NCI-H526 treated with DMSO at 0.1 percent for 48 hours (cell line): ENCODE measurements at regions not wholly inside any gene's neighbourhood (a gene's known extent, or its start where the extent isn't known, plus 50 kb on each side); places are given as distances from the start of the nearest gene placed in this dataset.
"Not testable (repeated sequence)": the region's sequence is repeated elsewhere in the genome, so short reads cannot be mapped to it uniquely, and the experiment has no call there.

Experiments
- DNase-seq: peaks from one replicate; lab custom pipeline; 2025; lab: John Stamatoyannopoulos, UW

DNA sequence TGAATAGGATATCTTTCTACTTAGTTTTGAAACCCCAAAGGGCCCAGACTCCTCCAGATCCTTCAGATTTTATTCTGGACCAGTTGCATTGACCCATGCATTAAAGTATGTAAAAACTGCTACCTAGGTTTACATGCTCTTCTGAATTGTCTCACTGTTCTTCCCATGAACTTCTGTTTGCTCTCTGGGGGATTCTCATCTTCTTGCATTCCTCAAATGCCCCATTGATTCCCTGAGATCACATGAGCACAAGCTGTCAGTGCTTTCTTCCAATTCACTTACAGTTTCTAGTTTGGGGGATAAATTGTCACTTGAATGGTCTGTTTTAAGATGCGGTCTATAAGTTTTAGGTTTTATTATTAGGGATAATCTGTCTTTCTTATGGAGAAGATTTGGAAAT is 188.9 kb upstream of the KIF2B start:
- no peak for DNase-seq

GRCh38 chr17:53631486-53631885 is 191.2 kb upstream of the KIF2B start:
- DNase-seq: no peak

- DNase-seq: no peak
Observed at GRCh38 chr17:53630638-53631037, 192.1 kb upstream of the KIF2B start.

DNA sequence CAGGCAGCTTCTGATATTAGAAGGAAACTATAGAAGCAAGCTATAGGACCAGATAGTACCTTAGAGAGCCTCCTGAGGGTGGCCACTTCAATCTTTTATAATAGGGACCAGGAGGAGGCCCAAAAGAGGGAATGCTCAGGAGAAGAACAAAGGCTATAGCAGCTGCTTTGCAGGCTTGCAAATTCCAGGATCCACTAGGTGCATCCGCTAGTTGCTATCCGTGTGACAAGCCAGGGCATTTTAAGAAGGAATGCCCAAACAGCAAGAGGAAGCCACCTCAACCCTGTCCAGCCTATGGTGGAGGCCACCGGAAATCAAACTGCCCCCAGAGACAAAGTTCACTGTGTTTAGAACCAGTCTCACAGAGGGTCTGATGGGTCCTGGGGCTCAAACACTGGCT is 192.6 kb upstream of the KIF2B start:
- no peak for DNase-seq

GRCh38 chr17:53629188-53629587 is 193.5 kb upstream of the KIF2B start:
- DNase-seq: no peak

- DNase-seq: no peak
Observed at GRCh38 chr17:53628011-53628410, 194.7 kb upstream of the KIF2B start.

DNA sequence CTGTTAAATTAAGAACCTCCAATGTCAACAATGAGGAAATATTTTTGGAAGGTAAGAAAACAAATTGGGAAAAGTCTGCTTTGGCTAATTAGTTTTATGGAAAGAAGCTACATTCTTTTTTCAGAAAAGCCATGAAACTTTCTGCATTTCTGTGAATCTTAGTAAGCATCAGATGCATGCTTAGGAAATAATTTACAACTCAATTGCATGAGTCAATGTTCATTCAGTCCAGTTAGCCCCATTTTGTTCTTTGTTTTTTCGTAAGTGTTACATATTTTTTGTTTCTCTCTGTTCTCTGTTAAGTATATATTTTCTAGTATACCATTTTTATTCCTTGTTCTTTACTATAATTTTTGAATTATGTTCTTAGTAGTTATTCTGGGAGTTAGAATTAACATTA is 195.2 kb upstream of the KIF2B start:
- DNase-seq: no peak

DNA sequence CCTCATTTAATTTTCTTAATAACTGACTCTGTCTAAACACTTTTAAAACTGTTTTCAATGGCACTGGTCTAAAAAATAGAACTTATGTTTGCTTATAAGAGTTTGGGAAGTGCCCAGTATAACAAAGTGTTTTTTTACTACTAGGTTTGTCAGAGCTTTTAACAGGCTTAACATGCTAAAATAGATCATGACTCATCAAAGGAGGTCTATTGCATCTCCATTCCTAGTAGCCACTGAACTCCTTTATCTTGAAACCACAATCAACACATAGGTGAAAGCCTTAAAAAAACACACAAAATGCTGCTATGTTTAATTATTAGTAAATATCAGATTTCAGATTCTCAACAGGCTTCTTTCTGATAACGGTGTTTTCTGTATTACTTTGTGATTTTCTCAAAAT is 196.4 kb upstream of the KIF2B start:
- DNase-seq: no peak

DNA sequence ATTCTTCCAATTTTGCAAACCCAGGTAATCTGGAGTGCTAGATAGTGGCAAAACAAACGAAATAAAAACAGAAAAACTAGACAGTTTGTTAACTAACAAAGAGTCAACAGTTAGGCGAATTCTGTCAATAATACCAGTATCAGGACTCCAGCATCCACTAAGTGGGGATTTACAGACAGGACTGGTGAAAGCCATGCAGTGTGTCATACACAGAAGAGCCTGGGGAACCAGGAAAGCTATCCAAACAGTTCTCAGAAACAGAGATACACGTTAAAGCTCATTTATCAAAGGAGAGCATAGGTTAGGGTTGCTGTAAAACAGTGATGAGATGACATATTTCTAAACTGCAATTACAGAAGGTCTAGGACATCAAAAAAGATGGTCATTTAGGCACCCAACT is 203.7 kb upstream of the KIF2B start:
- DNase-seq: no peak

GRCh38 chr17:53608208-53608607 is 214.5 kb upstream of the KIF2B start:
- not testable (repeated sequence) for DNase-seq

DNA sequence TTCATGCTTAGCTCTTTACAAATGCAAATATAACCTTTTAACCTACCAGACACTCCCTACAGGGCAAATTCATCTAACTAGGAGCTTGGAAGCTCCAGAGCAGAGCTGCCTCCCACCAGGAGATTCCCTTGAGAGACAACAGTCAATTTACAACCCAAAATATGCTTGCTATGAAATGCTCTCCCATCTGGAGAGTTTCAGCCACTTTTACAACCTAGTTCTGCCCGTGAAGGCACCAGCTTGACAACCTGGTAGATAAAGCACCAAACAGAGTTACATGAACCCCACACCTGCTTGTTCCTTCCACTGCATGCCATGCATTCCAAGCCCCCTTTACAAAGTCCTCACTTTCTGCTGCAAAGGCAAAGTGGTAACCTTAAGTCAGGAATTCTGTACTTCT is 215.3 kb upstream of the KIF2B start:
- no peak for DNase-seq

GRCh38 chr17:53588317-53588716 is 234.4 kb upstream of the KIF2B start:
- DNase-seq: no peak

DNA sequence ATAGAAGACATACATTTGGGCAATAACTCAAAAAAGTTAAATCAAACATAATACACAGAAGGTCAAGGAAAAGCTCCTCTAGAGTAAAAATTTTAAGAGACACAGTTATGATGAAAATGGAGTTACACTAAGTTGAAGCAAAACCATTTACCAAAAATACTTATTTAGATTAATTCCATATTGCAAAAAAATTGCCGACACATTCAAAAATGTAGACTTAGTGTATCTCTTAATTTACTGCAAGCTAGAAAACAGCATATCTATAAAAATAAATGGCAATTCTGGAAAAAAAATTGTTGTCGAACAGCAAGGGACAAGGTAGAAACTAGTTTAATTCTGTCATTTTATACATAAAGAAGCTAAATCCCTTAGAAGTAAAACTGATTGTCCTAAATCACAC is 248.7 kb upstream of the KIF2B start:
- DNase-seq: no peak

GRCh38 chr17:53571342-53571741 is 251.4 kb upstream of the KIF2B start:
- no peak for DNase-seq

- DNase-seq: no peak
Observed at GRCh38 chr17:53570731-53571130, 252.0 kb upstream of the KIF2B start.

GRCh38 chr17:53560953-53561352 is 261.8 kb upstream of the KIF2B start:
- DNase-seq: no peak

DNA sequence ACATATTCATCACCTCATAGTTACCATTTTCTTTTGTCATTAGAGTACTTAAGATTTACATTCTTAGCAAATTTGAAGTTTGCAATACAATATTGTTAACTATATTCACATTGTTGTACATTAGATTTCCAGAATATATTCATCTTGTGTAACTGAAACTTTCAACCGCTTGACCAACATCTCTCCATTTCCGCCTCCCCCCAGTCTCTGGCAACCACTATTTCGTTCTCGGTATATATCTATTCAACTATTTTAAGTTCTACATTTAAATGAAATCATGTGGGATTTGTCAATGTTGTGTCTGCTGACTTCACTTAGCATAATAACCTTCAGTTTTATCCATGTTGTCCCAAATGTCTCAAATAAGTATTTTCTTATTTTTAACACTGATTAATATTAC is 274.5 kb upstream of the KIF2B start:
- DNase-seq: no peak

DNA sequence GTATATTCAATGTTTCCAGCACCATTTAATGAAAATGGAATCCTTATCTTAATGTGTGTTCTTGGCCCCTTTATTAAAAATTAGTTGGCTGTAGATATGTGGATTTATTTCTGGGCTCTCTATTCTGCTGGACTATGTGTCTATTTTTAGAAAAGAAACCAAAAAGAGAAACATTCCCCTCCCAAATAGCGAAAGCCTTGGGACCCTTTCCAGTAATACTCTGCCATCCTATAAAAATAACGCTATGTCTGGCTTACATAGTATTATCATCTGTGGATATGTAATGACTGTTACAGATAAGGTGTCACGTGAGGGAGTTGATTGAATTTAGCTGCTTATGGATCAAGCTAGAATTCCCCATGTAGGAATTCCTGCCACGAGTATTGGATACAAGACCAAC is 279.3 kb upstream of the KIF2B start:
- no peak for DNase-seq

- DNase-seq: no peak
Observed at GRCh38 chr17:53538129-53538617, 284.6 kb upstream of the KIF2B start.

- no peak for DNase-seq
Observed at GRCh38 chr17:53527473-53527872, 295.3 kb upstream of the KIF2B start.

- no peak for DNase-seq
Observed at GRCh38 chr17:53525590-53525989, 297.1 kb upstream of the KIF2B start.

DNA sequence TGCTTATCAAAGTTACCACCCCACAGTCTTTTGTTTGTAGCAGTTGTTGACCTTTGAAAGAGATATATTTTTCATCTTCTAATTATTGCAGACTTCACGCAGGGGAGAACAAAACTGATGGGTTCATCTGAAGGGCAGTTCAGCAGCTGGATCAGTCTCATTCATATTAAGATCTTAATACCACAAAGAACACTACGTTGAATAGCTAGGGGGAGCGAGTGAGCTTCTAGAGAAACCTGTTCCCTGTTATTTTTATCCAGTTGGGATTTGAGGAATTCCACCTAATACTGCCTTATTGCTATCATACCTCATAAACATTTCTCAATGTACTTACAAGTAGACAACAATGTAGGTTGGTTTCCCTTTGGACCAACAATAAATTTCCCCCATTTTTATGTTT is 306.1 kb upstream of the KIF2B start:
- DNase-seq: no peak

DNA sequence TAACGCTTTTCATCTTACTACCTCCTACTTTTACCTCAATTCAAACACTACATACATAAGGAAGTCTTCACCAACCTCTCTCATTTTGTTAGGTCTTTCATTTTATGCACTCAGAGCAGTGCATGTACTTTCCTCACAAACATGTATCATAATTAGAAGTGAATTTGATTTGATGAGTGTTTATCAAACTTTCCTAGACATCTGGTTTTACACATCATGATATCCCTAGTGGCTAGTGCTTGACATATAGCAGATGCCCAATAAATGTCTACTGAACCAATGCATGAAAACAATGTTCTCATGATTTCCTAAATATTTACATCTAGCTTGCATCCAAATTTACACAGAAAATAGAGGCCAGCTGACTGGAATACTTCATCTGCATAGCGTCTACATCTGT is 323.4 kb upstream of the KIF2B start:
- DNase-seq: no peak

GRCh38 chr17:53496356-53496755 is 326.4 kb upstream of the KIF2B start:
- no peak for DNase-seq

DNA sequence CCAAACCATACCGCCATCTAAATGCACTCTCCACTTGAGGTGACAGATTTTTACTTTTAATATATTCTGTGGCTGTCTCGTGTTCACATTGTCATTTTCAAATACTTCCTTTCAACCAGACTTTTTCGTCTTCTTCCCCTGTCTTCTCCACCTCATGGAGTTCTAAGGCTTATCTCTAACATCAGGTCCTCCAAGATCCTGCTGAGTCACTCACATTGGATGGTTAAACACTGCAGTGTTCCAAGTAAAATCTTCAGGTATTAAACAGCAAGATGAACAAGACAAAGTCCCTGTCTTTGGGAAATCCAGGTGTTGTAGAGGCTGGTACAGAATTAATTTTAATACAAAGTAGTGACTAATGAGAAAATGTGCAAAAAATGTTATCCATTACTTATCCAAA is 330.2 kb upstream of the KIF2B start:
- no peak for DNase-seq
